GM19099 (cell line): ENCODE measurements at regions not wholly inside any gene's neighbourhood (a gene's known extent, or its start where the extent isn't known, plus 50 kb on each side); places are given as distances from the start of the nearest gene placed in this dataset.

Experiments used
- POLR2A ChIP-seq: IDR thresholded peaks from 3 replicates; pipeline ENCODE4 v1.6.1; 2011; ENCODE audit warnings: low read depth; ENCODE audit not compliant: insufficient read length; ENCODE audit errors: extremely low read depth

GRCh38 chr14:106509807-106510206, 983.4 kb downstream of the TMEM121 start:
- no peak for TF ChIP-seq POLR2A

- TF ChIP-seq POLR2A: no peak
Measured at GRCh38 chr14:106511006-106511799, 984.8 kb downstream of the TMEM121 start.

DNA sequence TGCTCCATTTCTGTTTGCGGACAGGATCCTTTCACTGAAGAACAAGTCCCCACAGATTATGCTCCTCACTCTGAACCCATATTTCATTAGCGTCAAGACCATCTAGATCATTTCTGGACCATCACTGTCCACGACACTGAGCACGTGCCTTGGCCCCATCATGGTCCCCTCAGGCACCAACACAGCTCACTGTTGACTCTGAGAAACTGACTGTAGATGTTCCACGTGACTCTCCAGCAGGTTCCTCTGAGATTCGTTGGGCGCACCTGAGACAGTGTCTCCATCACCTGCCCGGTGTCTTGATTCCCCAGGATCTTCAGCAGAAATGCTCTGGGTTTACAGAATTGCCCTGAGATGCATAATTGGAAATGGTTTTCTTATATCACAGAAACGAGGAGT, 985.4 kb downstream of the TMEM121 start:
- no peak for TF ChIP-seq POLR2A

GRCh38 chr14:106513302-106513701, 986.9 kb downstream of the TMEM121 start:
- TF ChIP-seq POLR2A: no peak

GRCh38 chr14:106518054-106518943, 991.9 kb downstream of the TMEM121 start:
- TF ChIP-seq POLR2A: no peak

- TF ChIP-seq POLR2A: no peak
Measured at GRCh38 chr14:106522990-106523389, 996.6 kb downstream of the TMEM121 start.

DNA sequence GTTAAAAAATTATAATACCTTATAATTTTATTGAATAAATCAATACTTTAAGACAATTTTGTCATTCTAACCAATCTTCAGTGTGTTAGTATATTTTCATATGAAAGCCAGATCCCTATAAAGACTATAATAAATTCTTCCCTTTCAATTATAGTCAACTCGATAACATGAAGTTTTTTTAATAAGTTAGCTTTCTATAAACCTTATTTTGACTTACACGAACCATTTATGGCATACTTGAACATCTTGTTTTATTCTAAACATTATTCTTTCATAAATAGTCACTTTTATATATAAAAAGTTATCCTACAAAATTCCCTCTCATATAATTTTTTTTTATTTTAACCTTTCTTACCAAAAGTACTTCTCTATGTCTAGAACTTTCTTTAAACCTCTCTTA, 1002.3 kb downstream of the TMEM121 start:
- TF ChIP-seq POLR2A: no peak

GRCh38 chr14:106530031-106530422, 1003.6 kb downstream of the TMEM121 start:
- TF ChIP-seq POLR2A: no peak

- TF ChIP-seq POLR2A: no peak
Measured at GRCh38 chr14:106530423-106531107, 1004.2 kb downstream of the TMEM121 start.

DNA sequence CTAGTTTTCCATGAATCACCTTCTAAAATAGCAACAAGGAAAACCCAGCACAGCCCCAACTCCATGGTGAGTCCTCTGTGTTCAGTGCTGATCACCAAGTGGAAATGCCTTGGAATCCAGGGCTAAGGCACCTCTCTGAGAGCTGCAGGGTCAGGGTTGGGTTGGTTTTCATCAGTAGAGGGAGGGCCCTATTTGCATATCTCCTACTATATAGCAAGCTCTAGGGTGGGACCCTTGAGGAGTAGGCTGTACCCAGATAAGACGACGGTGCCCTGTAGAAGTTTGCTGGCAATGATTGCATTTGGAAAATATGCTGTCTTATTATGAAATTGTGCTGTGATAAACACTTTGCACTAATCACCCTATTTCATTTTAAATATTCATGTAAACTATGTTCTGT, 1011.8 kb downstream of the TMEM121 start:
- TF ChIP-seq POLR2A: no peak

DNA sequence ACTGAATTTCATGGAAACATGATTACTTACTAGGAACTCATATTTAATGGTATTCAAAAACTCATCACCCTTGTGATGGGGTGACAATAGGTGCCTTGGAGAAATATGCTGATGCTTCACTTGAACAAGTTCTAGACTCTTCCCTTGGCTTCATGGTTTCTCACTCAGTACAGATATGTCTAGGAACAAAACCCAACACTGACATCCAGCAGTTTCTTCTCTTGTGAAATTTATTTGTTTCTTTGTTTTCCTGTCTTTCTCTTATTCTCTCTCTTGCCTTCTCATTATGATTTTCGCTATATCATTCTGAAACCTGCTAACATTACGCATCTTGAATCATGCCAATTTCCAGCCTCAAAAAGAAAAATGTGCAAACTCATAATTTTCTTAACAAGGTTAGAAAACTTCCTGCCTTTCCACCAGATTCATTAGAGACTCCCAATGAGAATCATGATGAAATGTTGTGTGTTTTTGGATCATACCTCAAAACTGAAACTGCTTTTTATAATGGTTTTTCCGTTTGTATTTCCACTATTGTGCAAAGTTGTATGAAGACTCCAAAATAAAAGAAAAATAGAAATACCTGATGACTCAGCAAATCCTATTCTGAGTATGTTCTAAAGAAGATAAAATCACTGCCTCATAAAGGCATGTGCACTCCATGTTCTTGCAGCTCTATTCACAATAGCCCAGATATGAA, 1021.5 kb downstream of the TMEM121 start:
- no peak for TF ChIP-seq POLR2A

DNA sequence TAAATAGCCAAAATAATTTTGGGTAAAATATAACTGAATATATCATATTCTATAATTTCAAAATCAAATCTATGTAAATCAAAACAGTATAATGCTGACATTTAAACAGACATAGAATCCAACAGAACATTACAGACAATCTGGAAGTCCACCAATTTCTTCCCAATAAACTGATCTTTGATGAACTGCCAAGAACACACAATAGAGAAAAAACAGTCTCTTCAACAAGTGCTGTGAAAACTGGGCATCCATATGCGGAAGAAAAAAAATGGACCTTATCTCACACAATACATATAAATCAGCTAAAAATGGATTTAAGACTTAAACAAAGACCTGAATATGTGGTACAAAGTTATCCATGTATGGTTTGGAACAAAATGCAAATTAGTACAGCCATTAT, 1022.7 kb downstream of the TMEM121 start:
- no peak for TF ChIP-seq POLR2A

DNA sequence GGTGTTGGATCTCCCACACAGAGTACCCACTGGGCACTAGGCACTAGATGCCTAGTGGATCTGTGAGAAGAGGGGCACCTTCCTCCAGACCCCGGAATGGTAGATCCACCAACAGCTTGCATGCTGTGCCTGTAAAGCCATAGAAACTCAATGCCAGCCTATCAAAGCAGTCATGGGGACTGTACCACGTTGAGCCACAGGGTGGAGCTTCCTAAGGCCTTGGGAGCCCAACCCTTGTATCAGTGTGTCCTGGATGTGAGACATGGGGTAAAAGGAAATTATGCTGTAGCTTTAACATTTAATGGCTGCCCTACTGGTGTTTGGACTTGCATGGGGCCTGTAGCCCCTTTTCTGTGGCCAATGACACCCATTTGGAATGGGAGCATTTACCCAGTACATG, 1024.9 kb downstream of the TMEM121 start:
- TF ChIP-seq POLR2A: no peak

DNA sequence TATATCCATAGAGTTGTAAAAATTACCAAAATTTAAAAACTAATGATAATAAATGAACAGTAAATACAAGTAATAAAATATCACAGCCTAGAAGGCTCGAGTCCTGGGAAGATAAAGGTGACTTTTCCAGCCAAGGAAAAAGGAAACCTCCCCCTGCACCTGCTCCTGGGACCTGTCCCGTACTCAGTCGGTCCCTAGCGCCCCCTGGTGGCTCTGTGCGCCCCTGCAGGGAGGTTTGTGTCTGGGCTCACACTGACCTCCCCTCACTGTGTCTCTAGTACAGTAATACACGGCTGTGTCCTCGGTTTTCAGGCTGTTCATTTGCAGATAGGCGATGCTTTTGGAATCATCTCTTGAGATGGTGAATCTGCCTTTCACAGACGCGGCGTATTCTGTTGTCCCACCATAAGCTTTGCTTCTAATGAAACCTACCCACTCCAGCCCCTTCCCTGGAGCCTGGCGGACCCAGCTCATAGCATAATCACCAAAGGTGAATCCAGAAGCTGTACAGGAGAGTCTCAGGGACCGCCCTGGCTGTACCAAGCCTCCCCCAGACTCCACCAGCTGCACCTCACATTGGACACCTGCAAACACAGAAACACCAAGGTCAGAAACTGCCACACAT, 1030.4 kb downstream of the TMEM121 start:
- TF ChIP-seq POLR2A: no peak
